Upper lobe of left lung (tissue), 6 donors: ENCODE measurements at regions not wholly inside any gene's neighbourhood (a gene's known extent, or its start where the extent isn't known, plus 50 kb on each side); places are given as distances from the start of the nearest gene placed in this dataset.

Experiments
- ATAC-seq, 2 donors: fragments of 200-7000 bp; cut with Tn5 transposase; one replicate each; pipeline ENCODE4 v1.9.1; 2022; ENCODE audit warnings: mild to moderate bottlenecking in 2 of 2, moderate library complexity in 2 of 2; ENCODE audit not compliant: low FRiP score in 2 of 2
- DNase-seq, 2 donors: peaks; one replicate each; pipeline ENCODE4 v3.0.0-alpha.2; 2019 to 2020
- H3K27ac ChIP-seq, 4 donors: fragments of 200-600 bp; sonication (generic); one replicate each; pipeline ENCODE4 v1.5.1; 2016 to 2019
- H3K27me3 ChIP-seq, 4 donors: fragments of 200-600 bp; sonication (generic); one replicate each; pipeline ENCODE4 v1.5.1; 2017 to 2019
- H3K36me3 ChIP-seq, 4 donors: fragments of 200-600 bp; sonication (generic); one replicate each; pipeline ENCODE4 v1.5.1; 2016 to 2019
- H3K4me1 ChIP-seq, 4 donors: fragments of 200-600 bp; sonication (generic); one replicate each; pipeline ENCODE4 v1.5.1; 2018 to 2019
- H3K4me3 ChIP-seq, 4 donors: fragments of 200-600 bp; sonication (generic); one replicate each; pipeline ENCODE4 v1.5.1; 2017 to 2019; ENCODE audit warnings: mild to moderate bottlenecking in 2 of 4, moderate library complexity in 1 of 4
- H3K9me3 ChIP-seq, 4 donors: fragments of 200-600 bp; sonication (generic); one replicate each; pipeline ENCODE4 v1.5.1; 2018 to 2019
- CTCF ChIP-seq, 6 experiments: fragments of 450-650 bp in 4 of 6; fragments of 200-600 bp in 2 of 6; sonication (generic) in 2 of 6; IDR thresholded peaks; one replicate each; pipeline ENCODE4 v1.5.1; 2016 to 2019; ENCODE audit warnings: antibody characterized with exemption in 6 of 6
- EP300 ChIP-seq, 4 donors: sonication (generic); formaldehyde crosslinking; IDR thresholded peaks; one replicate each; pipeline ENCODE4 v1.5.1; 2017; ENCODE audit warnings: antibody characterized with exemption in 4 of 4, control low read depth in 2 of 4
- POLR2A ChIP-seq, 4 donors: fragments of 450-650 bp; IDR thresholded peaks; one replicate each; pipeline ENCODE4 v1.5.1; 2016 to 2017; ENCODE audit warnings: antibody characterized with exemption in 4 of 4, mild to moderate bottlenecking in 2 of 4
- POLR2AphosphoS5 ChIP-seq, 2 donors: sonication (generic); formaldehyde crosslinking; IDR thresholded peaks; one replicate each; pipeline ENCODE4 v1.5.1; 2017; ENCODE audit warnings: antibody characterized with exemption in 2 of 2
- WGBS, 2 donors: methylation state at CpG; one replicate each; pipeline ENCODE4 v1.1.5; 2017 to 2018; 5-methylcytosine and 5-hydroxymethylcytosine counted together
- donor health status: DM: no; HTN: no; CAD: no; lungs with moderate emphysema.
- donor health status: DM: no; HTN: yes; CAD: no; lungs with severe emphysema.

GRCh38 chr4:7141151-7141834 is 51.0 kb upstream of the SORCS2 start:
- TF ChIP-seq POLR2AphosphoS5 (IDR thresholded peaks at IDR 0.05) (no peak), CTCF (IDR thresholded peaks at IDR 0.05) (no peak), POLR2A (IDR thresholded peaks at IDR 0.05) (no peak), EP300 (IDR thresholded peaks at IDR 0.05) (no peak)
- Histone ChIP-seq H3K4me3 (no peak overlapping the region), H3K36me3 (no peaks in the 10 kb centered on the region), H3K9me3 (no peaks in the 10 kb centered on the region), H3K4me1 (no peaks in the 10 kb centered on the region), H3K27ac (no peak overlapping the region), H3K27me3 (no peaks in the 10 kb centered on the region)
- 78 to 79% methylated on average over 13 to 14 of the region's 14 CpGs for WGBS, 2 donors
- ATAC-seq (no peak), DNase-seq (no peak)

GRCh38 chr4:7140692-7141069 is 51.7 kb upstream of the SORCS2 start:
- Histone ChIP-seq H3K4me3 (no peak overlapping the region), H3K4me1 (no peaks in the 10 kb centered on the region), H3K27ac (no peak overlapping the region), H3K9me3 (no peaks in the 10 kb centered on the region), H3K27me3 (no peaks in the 10 kb centered on the region), H3K36me3 (no peaks in the 10 kb centered on the region)
- 90% methylated on average over 8 of the region's 8 CpGs; no CpG with 5 or more reads in 1 of the 2 donors for WGBS, 2 donors
- DNase-seq: peak in 1 of 2 donors; percentile 52
- ATAC-seq: no peak
- no peak for TF ChIP-seq POLR2AphosphoS5 (IDR thresholded peaks at IDR 0.05)
- no peak for TF ChIP-seq EP300 (IDR thresholded peaks at IDR 0.05)
- TF ChIP-seq POLR2A (IDR thresholded peaks at IDR 0.05): no peak
- no peak for TF ChIP-seq CTCF (IDR thresholded peaks at IDR 0.05)

- no peak for TF ChIP-seq EP300 (IDR thresholded peaks at IDR 0.05)
- TF ChIP-seq POLR2A (IDR thresholded peaks at IDR 0.05): no peak
- no peak for TF ChIP-seq CTCF (IDR thresholded peaks at IDR 0.05)
- no peak for TF ChIP-seq POLR2AphosphoS5 (IDR thresholded peaks at IDR 0.05)
- Histone ChIP-seq H3K4me3 (no peak overlapping the region), H3K4me1 (peaks cover 0 to 5% (median 2%) of the 10 kb centered on the region in 4 donors), H3K27me3 (no peaks in the 10 kb centered on the region), H3K9me3 (no peaks in the 10 kb centered on the region), H3K36me3 (no peaks in the 10 kb centered on the region), H3K27ac (no peak overlapping the region)
- DNase-seq (no peak), ATAC-seq (no peak)
- WGBS, 2 donors: 78 to 88% methylated on average over 9 to 11 of the region's 11 CpGs
Observed at GRCh38 chr4:7140062-7140691, 52.2 kb upstream of the SORCS2 start.

GRCh38 chr4:7139167-7139982 is 53.0 kb upstream of the SORCS2 start:
- Histone ChIP-seq H3K27me3 (no peaks in the 10 kb centered on the region), H3K4me1 (peaks cover 0 to 10% (median 4%) of the 10 kb centered on the region in 4 donors), H3K27ac (no peak overlapping the region), H3K36me3 (no peaks in the 10 kb centered on the region), H3K9me3 (no peaks in the 10 kb centered on the region), H3K4me3 (no peak overlapping the region)
- no peak for TF ChIP-seq POLR2A (IDR thresholded peaks at IDR 0.05)
- no peak for TF ChIP-seq POLR2AphosphoS5 (IDR thresholded peaks at IDR 0.05)
- no peak for TF ChIP-seq EP300 (IDR thresholded peaks at IDR 0.05)
- TF ChIP-seq CTCF (IDR thresholded peaks at IDR 0.05): no peak
- ATAC-seq (no peak), DNase-seq (no peak)
- 57 to 71% methylated on average over 5 to 11 of the region's 12 CpGs for WGBS, 2 donors
